ENCODE measurements at regions not wholly inside any gene's neighbourhood (a gene's known extent, or its start where the extent isn't known, plus 50 kb on each side); places are given as distances from the start of the nearest gene placed in this dataset.
"Not testable (repeated sequence)": the region's sequence is repeated elsewhere in the genome, so short reads cannot be mapped to it uniquely, and the experiment has no call there.

DNA sequence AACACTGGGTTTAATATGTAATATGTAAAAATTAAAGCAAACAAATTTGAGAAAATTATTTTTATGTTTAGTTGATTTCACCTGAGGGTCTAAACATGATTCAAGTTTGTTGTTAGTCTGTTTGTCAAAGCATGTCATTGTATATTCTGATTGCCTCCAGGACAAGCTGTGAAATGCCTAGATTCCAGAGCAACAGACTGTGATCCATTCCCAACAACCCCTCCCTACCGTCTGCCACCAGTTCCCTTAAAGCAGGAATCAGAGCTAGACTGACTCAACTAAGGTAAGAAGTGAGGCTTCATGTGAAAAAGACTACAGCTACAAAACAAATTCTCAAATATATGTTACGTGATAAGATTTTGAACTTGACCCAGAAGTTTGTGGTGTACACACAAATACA lies 304.2 kb downstream of the RAB38 start:
- DNase-seq (ENCODE audit: low spot score): no peak

DNA sequence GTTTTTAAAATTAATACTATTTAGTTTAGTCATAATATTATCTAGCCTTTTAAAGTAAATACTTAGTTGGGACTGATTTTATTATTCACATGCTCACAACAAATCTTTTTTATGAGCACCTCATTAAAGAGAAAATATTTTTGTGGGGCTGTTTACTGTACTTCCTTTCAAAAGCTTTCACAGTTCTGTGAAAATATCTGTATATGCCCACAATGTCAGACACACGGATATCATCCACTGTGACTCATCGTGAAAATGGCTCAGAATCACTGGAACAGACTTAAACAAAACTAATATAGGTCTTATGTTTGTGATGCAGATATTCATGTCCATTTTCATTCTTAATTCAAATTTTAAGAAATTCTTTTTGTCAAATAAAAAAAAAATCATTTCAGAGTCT lies 305.2 kb downstream of the RAB38 start:
- DNase-seq (ENCODE audit: low spot score): no peak

DNA sequence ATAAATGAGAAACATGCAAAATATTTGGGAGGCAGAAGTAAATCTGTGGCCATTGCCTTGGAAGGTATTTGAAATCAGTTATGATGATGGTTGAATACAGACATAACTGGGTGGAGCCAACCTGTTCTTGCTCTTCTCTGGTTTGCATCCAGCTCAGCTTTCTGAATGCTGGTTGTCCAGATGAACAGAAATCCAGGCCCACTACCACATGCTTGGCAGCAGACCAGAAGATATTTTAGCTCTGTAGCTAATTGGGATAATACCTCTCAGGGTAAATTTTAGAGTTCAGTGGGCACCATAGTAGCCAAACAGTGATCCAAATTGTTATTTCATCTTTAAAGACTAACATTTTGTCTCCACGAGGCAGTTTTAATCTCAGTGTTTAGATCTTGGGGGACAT lies 308.3 kb downstream of the RAB38 start:
- DNase-seq (ENCODE audit: low spot score): no peak

DNA sequence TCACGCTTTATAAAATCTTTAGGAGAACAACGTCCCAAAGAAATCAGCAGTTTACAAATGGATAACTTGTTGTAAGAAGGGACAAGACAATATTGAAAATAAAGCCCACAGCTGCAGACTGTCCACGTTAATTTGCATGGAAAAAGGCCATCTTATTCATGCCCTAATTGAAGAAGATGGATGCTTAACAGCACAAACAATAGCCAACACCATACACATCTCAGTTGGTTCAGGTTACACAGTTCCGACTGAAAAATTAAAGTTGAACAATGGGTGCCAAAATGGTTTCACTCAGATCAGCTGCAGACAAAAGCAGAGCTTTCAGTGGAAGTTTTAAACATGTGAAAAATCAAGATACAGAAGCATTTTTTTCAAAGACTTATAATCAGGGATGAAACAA lies 314.2 kb downstream of the RAB38 start:
- DNase-seq (ENCODE audit: low spot score): no peak

DNA sequence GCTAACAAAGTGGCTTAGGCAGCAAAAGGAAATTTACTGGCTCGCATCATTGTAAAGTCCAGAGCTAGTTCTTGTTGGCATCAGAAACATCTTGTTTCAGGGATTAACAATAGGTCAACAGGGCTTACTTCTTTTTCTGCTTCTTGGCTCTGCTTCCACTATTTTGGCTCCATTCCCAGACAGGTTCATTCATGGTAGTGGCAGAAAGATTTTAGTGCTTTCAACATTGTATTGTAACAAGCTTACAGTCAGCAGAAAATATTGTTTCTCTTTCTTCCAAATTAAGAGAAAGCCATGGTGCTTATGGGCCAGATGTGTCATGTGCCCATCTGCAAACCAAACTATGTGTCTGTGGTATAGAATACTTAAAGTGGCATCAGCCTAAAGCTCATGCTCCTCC lies 315.6 kb downstream of the RAB38 start:
- no peak for DNase-seq (ENCODE audit: low spot score)

DNA sequence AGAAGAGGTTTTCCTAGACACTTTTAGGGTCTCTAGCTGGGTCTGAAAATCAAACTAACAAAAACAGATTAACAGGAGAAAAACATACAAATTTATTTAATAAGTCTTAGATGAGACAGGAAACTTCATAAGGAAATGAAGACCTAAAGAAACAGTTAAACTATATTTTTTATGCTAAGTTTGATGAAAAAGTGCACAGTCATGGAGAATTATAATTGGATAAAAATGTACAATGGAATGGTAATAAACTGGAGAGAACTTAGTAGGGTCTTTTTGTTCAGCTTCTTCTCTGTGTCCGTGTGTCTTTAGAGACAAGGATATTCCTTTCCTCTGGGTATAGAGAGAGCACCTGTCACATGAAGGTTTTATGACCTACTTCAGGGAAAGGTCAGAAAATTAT lies 323.4 kb downstream of the RAB38 start:
- no peak for DNase-seq (ENCODE audit: low spot score)

DNA sequence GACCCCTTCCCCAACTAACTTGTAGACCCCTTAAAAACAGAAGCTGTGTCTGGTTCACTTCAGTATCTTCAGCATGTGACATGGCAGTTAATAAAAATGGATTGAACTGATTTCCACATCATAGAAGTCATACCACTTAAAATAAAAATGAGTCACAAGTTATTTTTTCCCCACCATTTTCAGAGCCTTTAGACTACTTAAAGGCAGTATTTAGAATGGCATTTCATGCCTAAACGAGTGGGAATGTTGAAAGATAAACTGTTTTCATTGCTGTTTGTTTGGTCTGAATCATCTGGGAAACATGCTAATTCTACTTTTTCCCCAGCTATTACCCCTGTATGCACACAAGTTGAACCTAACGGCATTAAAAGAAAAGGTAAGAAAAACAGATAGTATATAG lies 324.0 kb downstream of the RAB38 start:
- peak; percentile 39 for DNase-seq (ENCODE audit: low spot score)

DNA sequence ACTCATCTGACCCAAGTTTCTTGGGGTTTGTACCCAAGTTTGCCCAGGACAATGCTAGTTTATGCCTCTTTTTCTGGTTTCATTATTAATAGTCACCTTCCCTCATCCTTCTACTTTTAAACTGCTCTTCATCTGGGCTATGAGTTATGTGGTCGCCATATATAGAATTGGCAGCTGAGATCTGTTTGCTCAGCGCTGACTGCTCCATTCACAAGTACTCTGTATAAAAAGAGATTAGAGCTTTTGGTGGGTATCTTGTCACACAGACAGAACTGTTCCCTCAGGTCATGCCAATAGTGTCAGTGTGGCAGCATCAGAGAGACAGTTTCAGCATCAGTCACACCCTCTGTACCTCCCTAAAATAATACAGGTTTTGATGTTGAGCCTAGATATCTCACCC lies 326.0 kb downstream of the RAB38 start:
- DNase-seq (ENCODE audit: low spot score): no peak

DNA sequence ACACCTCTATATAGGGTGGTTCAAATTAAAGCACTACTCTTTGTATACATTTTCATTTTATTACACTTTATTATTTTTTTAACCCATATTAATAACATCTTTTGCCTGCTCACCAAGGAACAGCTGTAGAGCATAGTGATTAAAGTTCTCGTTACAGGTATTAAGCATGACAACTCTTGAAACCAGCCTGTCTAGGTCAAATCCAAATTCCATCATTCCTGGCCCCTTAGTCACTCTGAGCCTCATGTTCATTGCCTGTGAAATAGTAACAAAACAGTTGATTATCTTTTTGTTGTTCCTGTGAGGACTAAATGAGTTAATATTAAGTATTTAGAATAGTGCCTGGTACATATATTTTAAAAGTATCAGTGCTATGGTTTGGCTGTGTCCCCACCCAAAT lies 334.5 kb downstream of the RAB38 start:
- no peak for DNase-seq (ENCODE audit: low spot score)

DNA sequence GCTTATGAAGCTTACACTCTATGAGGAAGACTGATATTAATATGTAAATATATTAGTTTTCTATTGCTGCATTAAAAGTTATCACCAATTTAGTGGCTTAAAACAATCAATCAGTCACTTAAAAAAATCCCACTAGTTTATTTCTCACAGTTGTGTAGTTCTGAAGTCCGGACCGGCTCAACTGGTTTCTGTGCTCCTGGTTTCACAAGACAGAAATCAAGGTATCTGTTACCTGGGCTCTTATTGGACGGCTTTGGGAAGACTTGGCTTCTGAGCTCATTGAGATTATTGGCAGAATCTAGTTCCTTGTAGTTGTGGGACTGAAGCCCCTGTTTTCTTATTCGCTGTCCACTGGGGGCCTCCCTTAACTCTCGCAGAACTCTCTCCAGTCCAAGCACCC lies 343.0 kb downstream of the RAB38 start:
- no peak for DNase-seq (ENCODE audit: low spot score)

DNA sequence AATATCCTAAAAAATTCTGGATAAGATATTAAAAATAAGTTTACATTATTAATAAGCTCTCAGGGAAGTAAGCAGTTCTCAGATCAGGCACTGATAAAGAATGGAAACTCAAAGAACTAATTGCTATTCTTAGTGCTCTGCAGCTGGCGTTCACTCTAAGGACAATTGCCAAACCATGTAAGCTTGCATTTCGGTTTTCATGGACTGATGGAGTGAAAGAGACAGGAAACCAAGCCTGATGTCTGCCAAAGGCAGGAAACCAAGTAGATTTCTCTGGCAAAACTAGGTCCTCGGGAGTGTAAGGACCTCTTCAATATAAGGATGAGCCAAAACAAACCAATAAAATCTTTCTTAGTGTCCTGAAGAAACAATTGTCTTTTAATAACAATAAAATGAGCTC lies 355.2 kb downstream of the RAB38 start:
- DNase-seq (ENCODE audit: low spot score): no peak

DNA sequence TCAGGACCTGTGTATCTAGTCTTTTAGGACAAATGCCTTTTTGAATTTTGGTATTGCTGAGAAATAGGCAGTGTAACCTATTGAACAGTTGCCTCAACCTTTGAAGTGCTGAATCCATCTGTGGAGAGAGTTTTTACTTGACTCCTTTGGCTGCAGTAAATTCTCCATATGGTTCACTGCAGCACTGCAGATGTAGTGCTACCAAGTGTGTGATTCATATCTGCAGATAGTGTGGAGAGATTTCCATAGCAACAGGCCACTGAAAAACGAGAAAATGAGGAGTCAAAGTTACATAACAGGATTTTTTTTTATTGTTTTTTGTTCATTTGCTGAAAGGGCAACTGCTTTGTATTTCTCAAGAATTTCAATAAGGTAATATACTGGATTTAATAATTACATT lies 356.1 kb downstream of the RAB38 start:
- DNase-seq (ENCODE audit: low spot score): no peak

DNA sequence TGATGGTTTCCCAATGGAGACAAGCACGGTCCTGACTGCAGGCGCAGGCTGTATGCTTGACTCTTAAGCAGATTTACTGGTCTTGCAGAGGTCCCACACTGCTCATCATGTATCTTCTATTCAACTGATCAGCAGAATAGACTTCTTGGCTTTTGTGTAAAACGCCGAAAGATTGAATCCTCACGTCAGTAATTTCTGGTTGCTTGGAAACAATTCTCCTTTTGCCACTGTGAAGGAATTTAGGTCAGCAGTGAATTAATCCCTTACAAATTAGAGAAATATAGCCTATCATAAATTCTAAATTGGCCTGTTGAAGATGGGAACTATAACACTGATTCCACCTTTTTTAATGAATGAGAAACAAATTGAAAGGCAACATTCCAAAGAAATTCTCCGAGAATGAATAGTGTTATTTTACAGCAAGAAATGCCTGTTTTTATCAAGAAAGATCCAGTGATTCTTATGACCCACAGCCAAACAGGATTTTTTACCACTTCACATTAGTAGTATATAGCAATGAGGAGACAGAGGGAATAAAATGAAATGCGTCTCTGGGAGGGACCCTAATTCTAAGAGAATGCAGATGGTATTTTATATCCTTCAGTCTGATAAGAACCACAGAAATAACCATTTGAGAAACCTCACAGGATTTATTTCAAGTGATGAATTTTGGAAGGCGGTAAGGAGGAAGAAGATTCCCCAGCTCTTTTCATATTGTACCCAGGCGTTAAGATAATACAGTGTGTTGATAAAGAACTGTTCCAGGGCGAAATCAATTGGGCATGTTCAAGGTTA lies 362.5 kb downstream of the RAB38 start:
- DNase-seq (ENCODE audit: low spot score): no peak

DNA sequence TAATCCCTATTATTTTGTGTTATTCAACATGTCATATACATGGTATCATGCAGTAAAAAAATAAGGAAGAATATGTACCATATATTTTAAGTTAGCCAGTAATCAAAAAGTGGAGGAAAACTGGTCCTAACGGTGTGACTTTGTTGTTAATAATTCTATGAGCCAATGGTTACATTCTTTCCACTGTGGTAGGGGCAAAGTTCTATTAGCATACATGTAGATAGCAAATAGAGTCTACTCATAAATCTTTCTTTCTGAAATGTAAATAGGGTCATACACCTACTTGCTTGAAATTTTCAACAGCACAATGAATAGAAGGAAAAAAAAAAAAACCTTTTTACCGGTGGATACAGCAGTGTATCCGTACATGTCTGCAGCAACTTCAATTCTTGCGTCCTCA lies 364.8 kb downstream of the RAB38 start:
- DNase-seq (ENCODE audit: low spot score): no peak

DNA sequence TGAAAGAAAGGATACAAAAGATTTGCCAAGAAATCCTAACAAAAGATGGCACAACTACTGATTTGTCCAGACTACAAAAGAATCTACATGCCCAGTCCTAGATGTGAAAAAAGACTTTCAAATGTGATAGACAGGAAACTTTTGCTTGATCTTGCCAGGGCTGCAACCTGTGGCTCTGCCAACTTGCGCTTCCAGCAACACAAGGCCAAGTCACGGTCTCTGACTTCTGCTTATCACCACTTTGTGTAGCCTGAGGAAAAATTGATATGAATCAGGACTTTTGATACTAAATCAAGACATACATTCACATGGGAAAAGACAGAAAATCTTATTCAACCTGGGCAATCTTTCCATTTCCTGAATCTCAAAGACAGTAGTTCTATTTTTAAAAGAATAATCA lies 366.0 kb downstream of the RAB38 start:
- DNase-seq (ENCODE audit: low spot score): peak; percentile 37

DNA sequence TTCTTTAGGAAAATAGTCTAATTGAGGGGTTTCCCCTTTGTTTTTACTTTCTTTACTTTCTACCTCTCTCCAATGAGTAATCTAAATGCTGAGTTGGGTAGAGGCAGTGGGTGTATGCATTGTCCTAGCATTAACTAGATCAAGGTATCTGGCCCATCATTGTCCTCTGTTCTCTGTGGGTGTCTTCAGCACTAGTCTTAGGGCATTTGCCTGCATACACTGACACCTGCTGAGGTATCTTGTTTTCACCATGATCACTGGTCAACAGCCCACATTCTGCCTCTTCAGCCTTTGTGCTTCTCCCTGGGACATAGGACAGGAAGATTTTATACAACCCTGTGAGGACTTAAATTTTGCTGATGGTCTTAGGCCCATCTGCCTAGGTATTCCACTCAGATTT lies 371.1 kb downstream of the RAB38 start:
- no peak for DNase-seq (ENCODE audit: low spot score)

DNA sequence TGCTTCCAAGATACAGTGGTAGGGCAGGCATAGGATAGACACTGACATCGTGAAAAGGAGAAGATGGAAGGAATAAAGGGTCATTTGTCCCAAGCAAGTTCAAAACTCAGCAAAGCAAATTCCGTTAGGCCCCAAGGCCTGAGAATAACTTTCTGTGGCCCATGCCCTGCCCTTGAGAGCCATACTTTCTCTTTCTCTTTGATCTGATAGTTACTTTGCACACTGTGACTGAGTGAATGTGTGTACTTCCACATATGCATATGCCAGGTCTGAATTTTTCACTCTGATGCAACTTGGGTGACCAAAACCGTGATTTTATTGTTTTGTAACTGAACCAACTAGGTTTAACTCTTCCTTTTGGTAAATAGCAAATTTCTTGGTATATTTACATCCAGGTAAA lies 371.5 kb downstream of the RAB38 start:
- DNase-seq (ENCODE audit: low spot score): no peak

DNA sequence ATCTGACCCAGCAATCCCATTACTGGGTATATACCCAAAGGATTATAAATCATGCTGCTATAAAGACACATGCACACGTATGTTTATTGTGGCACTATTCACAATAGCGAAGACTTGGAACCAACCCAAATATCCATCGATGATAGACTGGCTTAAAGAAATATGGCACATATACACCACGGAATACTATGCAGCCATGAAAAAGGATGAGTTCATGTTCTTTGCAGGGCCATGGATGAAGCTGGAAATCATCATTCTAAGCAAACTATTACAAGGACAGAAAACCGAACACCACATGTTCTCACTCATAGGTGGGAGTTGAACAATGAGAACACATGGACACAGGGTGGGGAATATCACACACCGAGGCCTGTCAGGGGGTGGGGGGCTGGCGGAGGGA lies 390.4 kb downstream of the RAB38 start:
- not testable (repeated sequence) for DNase-seq (ENCODE audit: low spot score)

DNA sequence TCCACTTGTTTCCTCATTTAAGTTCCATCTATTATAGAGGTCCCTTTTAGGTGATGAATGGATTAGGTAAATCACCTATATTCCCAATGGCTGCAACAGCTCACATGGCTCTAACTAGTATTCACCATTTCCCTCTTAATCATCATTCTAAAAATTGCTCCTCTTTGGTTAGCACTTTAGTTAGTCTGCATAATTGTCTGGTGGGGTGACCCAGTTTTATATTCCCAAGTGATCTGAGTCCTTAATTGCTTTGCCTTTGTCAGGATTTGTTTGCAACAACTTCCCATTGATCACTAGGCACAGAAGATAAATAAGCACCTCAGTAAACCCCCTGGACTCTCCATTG lies 395.2 kb downstream of the RAB38 start:
- no peak for DNase-seq (ENCODE audit: low spot score)

DNA sequence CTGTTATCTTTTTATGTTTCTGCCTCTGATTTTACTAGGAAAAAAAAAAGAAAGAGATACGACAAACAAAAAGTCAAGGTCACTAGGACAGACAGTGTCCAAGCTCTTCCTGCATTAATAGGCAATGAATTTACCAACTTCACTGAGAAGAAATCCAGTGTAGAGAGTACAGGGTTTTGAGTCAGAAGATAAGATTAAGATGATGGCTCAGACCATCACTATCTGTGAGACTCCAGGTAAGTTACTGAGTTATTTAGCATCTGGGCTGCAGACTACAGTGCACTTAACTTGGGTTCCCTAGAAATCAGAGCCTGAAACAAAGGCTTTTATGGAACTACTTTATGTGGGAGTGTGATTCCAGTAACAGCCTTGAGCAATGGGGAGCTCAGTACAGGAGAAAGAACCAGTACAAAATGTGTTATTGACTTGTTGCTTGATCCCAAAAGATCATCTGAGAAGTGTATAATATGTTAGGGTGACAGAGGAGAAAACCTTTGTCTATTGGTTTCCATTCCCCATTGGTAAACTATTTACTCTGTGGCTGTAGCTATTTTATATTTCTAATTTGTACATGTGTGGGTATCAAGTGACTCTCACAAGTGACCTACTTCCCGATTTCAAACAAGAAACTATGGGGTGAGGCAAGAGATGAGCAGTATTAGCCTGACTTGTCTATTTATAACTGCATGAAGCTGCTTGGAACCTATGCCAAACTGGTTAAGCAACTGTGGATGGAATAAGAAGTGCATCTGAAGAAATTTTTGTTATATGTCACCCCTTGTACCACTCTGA lies 395.8 kb downstream of the RAB38 start:
- no peak for DNase-seq (ENCODE audit: low spot score)

DNA sequence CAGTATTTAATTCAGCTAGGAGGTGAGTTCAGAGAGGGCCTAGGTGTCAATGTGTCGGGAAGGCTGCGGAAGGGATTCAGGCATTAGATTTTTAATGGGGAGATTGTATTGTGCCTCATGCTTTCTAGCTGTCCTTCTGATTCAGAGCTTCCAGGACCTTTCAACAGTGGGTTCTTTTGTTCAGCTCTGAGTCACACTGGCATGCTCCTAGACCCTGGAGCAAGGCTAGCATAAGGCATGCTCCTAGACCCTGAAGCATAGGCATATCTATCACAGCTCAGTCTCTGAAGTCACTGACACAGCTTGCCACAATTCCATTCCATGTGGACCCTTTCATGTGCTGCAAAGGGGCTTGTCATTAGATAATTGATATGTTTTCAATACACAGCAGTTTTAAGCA lies 396.9 kb downstream of the RAB38 start:
- peak; percentile 88 for DNase-seq (ENCODE audit: low spot score)

DNA sequence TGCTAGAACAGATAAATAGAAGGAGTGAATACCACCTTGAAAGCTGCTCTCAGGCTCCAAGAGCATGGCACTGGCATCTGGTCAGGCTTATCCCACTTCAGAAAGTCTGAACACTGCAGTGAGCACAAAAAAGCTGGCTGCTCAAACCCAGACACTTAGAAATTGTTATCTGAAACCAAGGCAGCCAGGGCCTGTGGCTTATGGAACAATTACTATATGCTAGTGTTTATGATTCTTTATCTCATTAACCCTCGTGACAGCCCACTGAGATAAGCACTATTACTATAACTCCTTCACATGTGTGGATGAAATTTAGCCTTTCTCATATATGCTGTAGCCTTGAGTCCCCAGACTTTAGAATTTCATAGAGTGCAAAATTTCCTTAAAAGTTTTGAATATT lies 400.2 kb downstream of the RAB38 start:
- DNase-seq (ENCODE audit: low spot score): no peak

DNA sequence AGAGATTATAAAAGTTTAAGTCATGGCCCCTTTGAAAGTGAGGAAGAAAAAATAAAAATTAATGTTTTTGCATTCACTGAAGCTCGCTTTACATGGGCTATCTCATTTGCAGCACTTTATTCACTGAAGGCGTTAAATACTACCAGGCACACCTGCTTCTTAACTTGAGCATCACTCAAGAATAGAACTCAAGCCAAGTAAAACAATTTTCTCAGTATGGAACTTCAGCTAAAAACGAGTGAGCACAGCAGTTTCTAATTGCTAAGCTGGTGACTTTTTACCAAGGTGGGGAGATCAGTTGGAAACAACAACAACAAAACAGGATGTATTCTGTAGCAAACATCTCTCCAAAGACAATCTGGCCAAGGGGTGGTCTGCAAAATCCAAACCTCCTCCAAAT lies 405.6 kb downstream of the RAB38 start:
- DNase-seq (ENCODE audit: low spot score): no peak

DNA sequence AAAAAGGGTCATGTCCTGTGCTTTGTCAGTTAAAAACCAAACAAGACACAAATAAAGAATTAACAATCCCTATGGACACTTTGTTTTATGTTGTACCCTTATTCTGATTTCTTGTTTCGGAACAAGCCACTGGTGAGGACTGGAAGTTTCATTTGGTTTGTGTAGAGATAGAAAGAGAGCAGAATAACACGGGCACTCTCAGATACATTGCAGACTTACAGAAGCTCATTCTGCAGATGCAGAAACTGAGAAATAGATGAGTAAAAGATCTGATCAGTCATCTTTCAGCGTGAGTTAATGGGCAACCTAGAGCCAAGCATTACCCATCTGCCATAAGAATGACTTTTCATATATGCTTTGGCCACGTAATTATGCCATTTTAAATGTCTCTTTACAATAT lies 407.6 kb downstream of the RAB38 start:
- no peak for DNase-seq (ENCODE audit: low spot score)

All from COLO829 (cell line).